ENCODE measurements at regions not wholly inside any gene's neighbourhood (a gene's known extent, or its start where the extent isn't known, plus 50 kb on each side); places are given as distances from the start of the nearest gene placed in this dataset.
A peak's percentile ranks its signal among the peaks of the same experiment; 100 is the strongest.

GRCh38 chr16:85173981-85174751 is 61.9 kb upstream of the CIBAR2 start:
- DNase-seq (ENCODE audit: low spot score), result peak; percentile 35

GRCh38 chr16:85174871-85175723 is 62.8 kb upstream of the CIBAR2 start:
- no peak for DNase-seq (ENCODE audit: low spot score)

- DNase-seq (ENCODE audit: low spot score), result no peak
Measured at GRCh38 chr16:85175724-85176233, 63.5 kb upstream of the CIBAR2 start.

- DNase-seq (ENCODE audit: low spot score), result no peak
Measured at GRCh38 chr16:85176541-85177447, 64.5 kb upstream of the CIBAR2 start.

- DNase-seq (ENCODE audit: low spot score), result no peak
Measured at GRCh38 chr16:85177448-85177846, 65.2 kb upstream of the CIBAR2 start.

- no peak for DNase-seq (ENCODE audit: low spot score)
Measured at GRCh38 chr16:85178006-85178591, 65.8 kb upstream of the CIBAR2 start.

- no peak for DNase-seq (ENCODE audit: low spot score)
Measured at GRCh38 chr16:85178596-85178995, 66.3 kb upstream of the CIBAR2 start.

GRCh38 chr16:85179344-85180046 is 67.2 kb upstream of the CIBAR2 start:
- DNase-seq (ENCODE audit: low spot score), result no peak

GRCh38 chr16:85180047-85180826 is 68.0 kb upstream of the CIBAR2 start:
- no peak for DNase-seq (ENCODE audit: low spot score)

GRCh38 chr16:85180827-85181738 is 68.8 kb upstream of the CIBAR2 start:
- no peak for DNase-seq (ENCODE audit: low spot score)

GRCh38 chr16:85181739-85182129 is 69.5 kb upstream of the CIBAR2 start:
- no peak for DNase-seq (ENCODE audit: low spot score)

- DNase-seq (ENCODE audit: low spot score), result no peak
Measured at GRCh38 chr16:85182286-85182685, 70.0 kb upstream of the CIBAR2 start.

- DNase-seq (ENCODE audit: low spot score), result no peak
Measured at GRCh38 chr16:85182774-85183173, 70.5 kb upstream of the CIBAR2 start.

- no peak for DNase-seq (ENCODE audit: low spot score)
Measured at GRCh38 chr16:85183564-85183963, 71.3 kb upstream of the CIBAR2 start.

GRCh38 chr16:85184404-85184803 is 72.1 kb upstream of the CIBAR2 start:
- DNase-seq (ENCODE audit: low spot score), result no peak

- DNase-seq (ENCODE audit: low spot score), result no peak
Measured at GRCh38 chr16:85185303-85186100, 73.2 kb upstream of the CIBAR2 start.

GRCh38 chr16:85187002-85187401 is 74.7 kb upstream of the CIBAR2 start:
- no peak for DNase-seq (ENCODE audit: low spot score)

GRCh38 chr16:85187447-85187846 is 75.2 kb upstream of the CIBAR2 start:
- no peak for DNase-seq (ENCODE audit: low spot score)
